ENCODE measurements at regions not wholly inside any gene's neighbourhood (a gene's known extent, or its start where the extent isn't known, plus 50 kb on each side); places are given as distances from the start of the nearest gene placed in this dataset.
"Not testable (repeated sequence)": the region's sequence is repeated elsewhere in the genome, so short reads cannot be mapped to it uniquely, and the experiment has no call there.

DNA sequence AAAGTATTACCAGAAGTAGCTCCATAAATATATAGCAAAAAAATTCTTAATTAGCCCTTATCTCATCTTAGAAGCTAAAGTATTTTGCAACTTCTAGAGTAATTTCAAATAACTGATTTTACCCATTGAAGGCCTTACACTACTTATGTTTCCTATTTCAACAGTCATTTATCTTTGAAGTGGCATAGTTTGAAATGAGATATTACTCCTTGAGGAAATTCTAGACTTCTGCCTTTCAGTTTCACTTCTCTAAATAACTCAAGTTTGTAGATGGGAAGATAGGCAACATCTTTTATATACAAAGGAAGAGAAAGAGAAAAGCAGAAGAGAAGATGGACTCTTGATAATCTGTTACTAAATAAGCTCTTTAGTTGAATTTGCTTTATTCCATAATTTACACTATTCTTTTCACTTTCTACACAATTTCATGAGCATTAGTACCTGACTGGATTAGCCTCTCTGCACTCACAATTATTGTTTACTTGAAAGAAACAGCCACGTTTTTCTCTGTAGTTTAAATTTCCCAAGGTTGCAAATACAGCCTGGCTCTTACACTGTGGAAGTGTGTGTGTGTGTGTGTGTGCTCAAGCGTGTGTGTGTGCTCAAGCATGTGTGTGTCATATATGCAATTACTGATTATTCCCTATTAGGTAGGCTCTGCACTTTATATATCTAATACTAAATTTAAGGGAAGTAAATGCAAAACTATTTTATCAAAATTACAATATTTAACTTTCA lies 60.6 kb upstream of the EMB start:
- DNase-seq: no peak

- DNase-seq: not testable (repeated sequence)
Observed at GRCh38 chr5:50513028-50513457, 72.0 kb upstream of the EMB start.

DNA sequence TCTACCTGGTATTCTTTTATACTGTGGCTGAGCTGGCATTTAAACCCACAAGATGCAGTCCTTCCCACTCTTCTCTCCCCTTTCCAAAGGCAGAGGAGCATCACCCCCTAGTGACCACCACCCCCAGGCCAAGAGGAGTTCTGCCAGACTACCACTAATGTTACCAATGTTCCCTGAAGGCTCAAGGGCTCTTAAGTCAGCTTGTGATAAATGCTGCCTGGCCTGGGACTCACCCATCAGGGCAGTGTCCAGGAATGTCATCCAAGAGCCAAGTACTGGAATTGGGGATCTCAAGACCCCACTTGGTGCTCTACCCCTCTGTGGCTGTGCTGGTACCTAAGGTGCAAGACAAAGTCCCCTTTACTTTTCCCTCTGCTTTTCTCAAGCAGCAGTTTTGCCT lies 80.0 kb upstream of the EMB start:
- DNase-seq: not testable (repeated sequence)

GRCh38 chr5:50527514-50528060 lies 86.5 kb upstream of the EMB start:
- DNase-seq: not testable (repeated sequence)

DNA sequence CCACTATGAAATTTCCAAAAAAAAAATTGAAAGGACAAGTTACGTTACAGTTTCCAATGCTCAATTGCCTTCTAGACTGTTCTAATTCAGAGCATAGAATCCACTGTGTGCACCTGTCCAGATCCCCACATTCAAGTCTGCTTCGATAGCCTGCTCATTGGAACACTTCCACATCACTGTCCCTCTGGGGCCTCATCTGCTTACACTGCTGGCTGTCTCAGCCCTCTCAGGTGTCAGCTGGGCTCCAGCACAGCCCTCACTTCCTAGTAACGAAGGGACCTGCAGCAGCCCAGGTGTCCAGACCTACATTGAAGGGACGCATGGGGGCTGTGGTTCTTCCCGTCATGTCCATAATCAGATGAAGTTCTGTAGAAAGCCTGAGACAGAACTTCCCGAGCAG lies 94.3 kb upstream of the EMB start:
- DNase-seq: no peak

DNA sequence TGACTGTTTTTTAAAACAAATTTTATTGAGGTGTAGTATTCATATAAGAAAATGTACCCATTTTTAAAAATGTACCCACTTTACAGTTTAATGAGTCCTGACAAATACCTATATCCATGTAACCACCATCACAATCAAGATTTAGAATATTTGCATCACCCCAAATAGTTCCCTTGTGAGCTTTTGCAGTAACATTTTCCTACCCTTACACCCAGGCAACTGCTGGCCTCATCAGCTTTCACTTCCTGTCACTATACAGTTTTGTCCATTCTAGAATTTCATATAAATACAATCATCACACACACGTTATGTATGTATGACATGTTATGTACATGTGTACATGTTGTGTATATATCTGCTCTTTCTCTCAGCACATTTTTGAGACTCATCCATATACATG lies 96.4 kb upstream of the EMB start:
- DNase-seq: not testable (repeated sequence)

GRCh38 chr5:50547303-50547702 lies 106.2 kb upstream of the EMB start:
- DNase-seq: no peak

GRCh38 chr5:50550267-50550666 lies 109.2 kb upstream of the EMB start:
- DNase-seq: no peak

GRCh38 chr5:50550993-50551392 lies 109.9 kb upstream of the EMB start:
- DNase-seq: no peak

- DNase-seq: peak in 3 of 14 donors; percentile 1 to 6 (median 6)
Observed at GRCh38 chr5:50553560-50553984, 112.5 kb upstream of the EMB start.

- DNase-seq: not testable (repeated sequence)
Observed at GRCh38 chr5:50558640-50559039, 107.8 kb upstream of the PARP8 start.

- no peak for DNase-seq
Observed at GRCh38 chr5:50559955-50560354, 106.5 kb upstream of the PARP8 start.

DNA sequence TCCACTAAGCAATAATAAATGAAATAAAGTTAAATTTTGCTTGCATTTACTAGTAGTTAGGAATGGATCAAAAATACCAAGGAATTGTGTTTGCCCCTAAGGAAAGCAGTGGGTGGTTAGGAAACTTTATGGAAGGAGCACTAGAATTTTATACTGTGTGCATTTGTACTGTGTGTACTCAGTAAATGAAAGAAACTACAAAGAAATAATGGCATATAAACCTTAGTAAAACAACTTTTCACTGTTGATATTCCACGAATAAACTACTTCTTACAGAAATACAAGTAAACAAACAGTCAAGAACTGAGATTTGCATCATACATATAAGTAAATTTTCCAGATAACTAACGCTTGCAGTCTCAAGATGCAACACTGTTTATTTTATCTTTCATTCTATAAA lies 103.7 kb upstream of the PARP8 start:
- DNase-seq: no peak

DNA sequence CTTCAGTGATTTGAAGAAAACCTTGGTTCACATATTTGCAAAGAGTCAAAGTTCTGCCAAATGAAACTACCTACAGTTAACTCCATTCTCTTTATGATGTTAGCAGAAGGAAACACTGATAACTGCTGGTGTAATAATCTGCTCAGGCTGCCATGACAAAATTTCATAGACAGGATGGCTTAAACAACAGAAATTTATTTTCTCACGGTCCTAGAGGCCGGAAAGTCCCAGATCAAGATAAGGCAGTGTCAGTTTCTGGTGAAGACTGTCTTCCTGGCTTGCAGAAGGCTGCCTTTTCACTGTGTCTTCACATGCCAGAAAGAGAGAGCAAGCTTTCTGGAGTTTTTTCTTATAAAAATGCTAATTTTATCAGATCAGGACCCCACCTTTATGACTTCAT lies 102.4 kb upstream of the PARP8 start:
- DNase-seq: no peak

DNA sequence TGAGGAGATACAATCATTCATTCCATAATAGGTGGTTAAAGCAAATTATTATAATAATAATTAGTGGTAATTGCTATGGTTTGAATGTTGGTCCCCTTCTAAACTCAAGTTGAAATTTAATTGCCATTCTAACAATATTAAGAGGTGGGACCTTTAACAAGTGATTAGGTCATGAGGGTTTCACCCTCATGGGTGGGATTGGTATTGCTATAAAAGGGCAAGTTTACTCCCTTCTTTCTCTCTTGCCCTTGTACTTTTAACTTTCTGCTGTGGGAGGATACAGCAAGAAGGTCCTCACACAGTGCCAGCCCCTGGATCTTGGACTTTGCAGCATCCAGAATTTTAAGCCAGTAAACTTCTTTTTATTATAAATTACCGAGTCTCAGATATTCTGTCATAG lies 101.9 kb upstream of the PARP8 start:
- DNase-seq: no peak

- no peak for DNase-seq
Observed at GRCh38 chr5:50574121-50574520, 92.3 kb upstream of the PARP8 start.

DNA sequence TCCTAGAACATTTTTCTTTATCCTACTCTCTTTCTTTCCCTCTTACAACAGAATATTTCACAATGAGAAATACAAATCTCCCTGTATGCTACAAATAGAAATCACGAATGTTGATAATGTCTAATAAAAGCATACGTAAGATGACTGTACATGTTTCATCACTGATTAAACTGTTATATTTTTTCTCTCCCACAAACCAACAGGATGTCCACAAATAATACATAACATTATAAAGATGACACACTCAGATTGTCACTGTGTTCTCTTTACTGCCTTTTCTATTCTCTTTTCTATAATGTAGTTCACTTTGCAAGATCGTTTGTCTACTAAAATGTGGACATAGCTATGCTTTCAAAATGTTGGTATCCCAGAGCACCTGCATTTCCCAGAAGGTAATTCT lies 90.7 kb upstream of the PARP8 start:
- no peak for DNase-seq

GRCh38 chr5:50576265-50576664 lies 90.2 kb upstream of the PARP8 start:
- DNase-seq: no peak

- DNase-seq: no peak
Observed at GRCh38 chr5:50576686-50577256, 89.7 kb upstream of the PARP8 start.

DNA sequence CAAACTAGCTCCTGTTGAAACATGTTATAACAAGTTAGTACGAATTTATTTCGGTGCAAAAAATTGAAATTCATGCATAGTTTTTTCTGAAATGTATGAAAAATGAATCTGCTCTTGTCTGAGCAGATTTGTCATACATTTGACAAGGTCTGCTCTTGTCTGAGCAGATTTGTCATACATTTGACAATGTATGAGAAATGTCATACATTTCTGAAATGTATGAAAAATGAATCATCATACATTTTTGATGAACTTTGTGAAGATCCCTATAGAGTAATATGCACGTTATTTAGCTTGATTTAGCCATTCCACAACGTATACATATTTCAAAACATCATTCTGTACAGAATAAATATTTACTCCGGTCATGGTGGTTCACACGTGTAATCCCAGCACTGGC lies 85.9 kb upstream of the PARP8 start:
- no peak for DNase-seq

DNA sequence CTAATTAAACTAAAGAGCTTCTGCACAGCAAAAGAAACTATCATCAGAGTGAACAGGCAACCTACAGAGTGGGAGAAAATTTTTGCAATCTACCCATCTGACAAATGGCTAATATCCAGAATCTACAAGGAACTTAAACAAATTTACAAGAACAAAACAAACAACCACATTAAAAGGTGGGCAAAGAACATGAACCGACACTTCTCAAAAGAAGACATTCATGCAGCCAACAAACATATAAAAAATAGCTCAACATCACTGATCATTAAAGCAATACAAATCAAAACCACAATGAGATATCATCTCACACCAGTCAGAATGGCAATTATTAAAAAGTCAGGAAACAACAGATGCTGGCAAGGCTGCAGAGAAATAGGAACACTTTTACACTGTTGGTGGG lies 84.6 kb upstream of the PARP8 start:
- DNase-seq: not testable (repeated sequence)

DNA sequence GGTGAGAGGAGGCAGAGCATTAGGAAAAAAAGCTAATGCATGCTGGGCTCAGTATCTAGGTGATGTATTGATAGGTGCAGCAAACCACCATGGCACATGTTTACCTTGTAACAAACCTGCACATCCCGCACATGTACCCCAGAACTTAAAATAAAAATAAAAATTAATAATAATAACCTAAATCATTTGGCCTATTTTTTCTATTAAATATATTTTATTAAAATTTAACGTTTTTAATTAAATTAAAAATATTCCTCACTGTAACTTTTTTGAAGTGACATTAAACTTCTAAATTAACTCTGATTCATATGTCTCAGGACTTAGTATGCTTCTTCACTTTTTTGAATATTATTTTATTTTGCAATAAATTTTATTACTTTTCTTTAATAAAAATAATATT lies 83.7 kb upstream of the PARP8 start:
- DNase-seq: no peak

- DNase-seq: no peak
Observed at GRCh38 chr5:50583621-50584020, 82.8 kb upstream of the PARP8 start.

DNA sequence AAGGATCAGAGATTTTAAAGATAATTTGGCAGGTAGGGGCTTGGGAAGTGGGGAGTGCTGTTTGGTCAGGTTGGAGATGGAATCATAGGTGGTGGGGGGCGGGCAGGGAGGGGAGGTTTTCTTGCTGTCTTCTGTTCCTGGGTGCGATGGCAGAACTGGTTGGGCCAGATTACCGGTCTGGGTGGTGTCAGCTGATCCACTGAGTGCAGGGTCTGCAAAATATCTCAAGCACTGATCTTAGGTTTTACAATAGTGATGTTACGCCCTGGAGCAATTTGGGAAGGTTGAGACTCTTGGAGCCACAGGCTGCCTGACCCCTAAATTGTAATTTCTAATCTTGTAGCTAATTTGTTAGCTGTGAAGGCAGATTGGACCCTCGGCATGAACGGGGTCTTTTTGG lies 78.0 kb upstream of the PARP8 start:
- DNase-seq: not testable (repeated sequence)

Data from C1 segment of cervical spinal cord (tissue), 14 donors.